HG03469 (cell line): ENCODE measurements at regions not wholly inside any gene's neighbourhood (a gene's known extent, or its start where the extent isn't known, plus 50 kb on each side); places are given as distances from the start of the nearest gene placed in this dataset.
"Not testable (repeated sequence)": the region's sequence is repeated elsewhere in the genome, so short reads cannot be mapped to it uniquely, and the experiment has no call there.

ENCODE experiments used
- ATAC-seq: cut with Tn5 transposase; IDR thresholded peaks from one replicate; pipeline ENCODE4 v1.9.1; 2021; ENCODE audit warnings: mild to moderate bottlenecking, moderate library complexity, moderate number of reproducible peaks; ENCODE audit not compliant: unreplicated experiment

GRCh38 chr15:47027322-47027946 lies 689.9 kb upstream of the SEMA6D start:
- ATAC-seq: no peak

- ATAC-seq: no peak
Measured at GRCh38 chr15:47035475-47036406, 681.6 kb upstream of the SEMA6D start.

- ATAC-seq: no peak
Measured at GRCh38 chr15:47037003-47037402, 680.3 kb upstream of the SEMA6D start.

GRCh38 chr15:47039225-47039624 lies 678.1 kb upstream of the SEMA6D start:
- ATAC-seq: no peak

- ATAC-seq: no peak
Measured at GRCh38 chr15:47041301-47041700, 676.0 kb upstream of the SEMA6D start.

GRCh38 chr15:47047981-47048380 lies 669.3 kb upstream of the SEMA6D start:
- not testable (repeated sequence) for ATAC-seq

GRCh38 chr15:47066392-47066791 lies 650.9 kb upstream of the SEMA6D start:
- no peak for ATAC-seq

GRCh38 chr15:47077846-47078245 lies 639.5 kb upstream of the SEMA6D start:
- ATAC-seq: not testable (repeated sequence)

GRCh38 chr15:47095833-47096232 lies 621.5 kb upstream of the SEMA6D start:
- no peak for ATAC-seq

- not testable (repeated sequence) for ATAC-seq
Measured at GRCh38 chr15:47098526-47098925, 618.8 kb upstream of the SEMA6D start.

GRCh38 chr15:47099801-47100200 lies 617.5 kb upstream of the SEMA6D start:
- ATAC-seq: not testable (repeated sequence)

GRCh38 chr15:47108800-47109199 lies 608.5 kb upstream of the SEMA6D start:
- ATAC-seq: not testable (repeated sequence)

GRCh38 chr15:47116698-47117097 lies 600.6 kb upstream of the SEMA6D start:
- no peak for ATAC-seq

GRCh38 chr15:47119349-47119748 lies 598.0 kb upstream of the SEMA6D start:
- ATAC-seq: no peak

- ATAC-seq: no peak
Measured at GRCh38 chr15:47124430-47125102, 592.7 kb upstream of the SEMA6D start.

GRCh38 chr15:47129033-47129432 lies 588.3 kb upstream of the SEMA6D start:
- no peak for ATAC-seq

GRCh38 chr15:47131450-47131849 lies 585.9 kb upstream of the SEMA6D start:
- not testable (repeated sequence) for ATAC-seq

GRCh38 chr15:47135267-47135666 lies 582.0 kb upstream of the SEMA6D start:
- ATAC-seq: no peak

- ATAC-seq: no peak
Measured at GRCh38 chr15:47136236-47136635, 581.1 kb upstream of the SEMA6D start.

GRCh38 chr15:47139965-47140364 lies 577.3 kb upstream of the SEMA6D start:
- no peak for ATAC-seq

- ATAC-seq: no peak
Measured at GRCh38 chr15:47157827-47158226, 559.5 kb upstream of the SEMA6D start.

- no peak for ATAC-seq
Measured at GRCh38 chr15:47158573-47158972, 558.7 kb upstream of the SEMA6D start.
